Erythroblast (primary cell): ENCODE measurements at regions not wholly inside any gene's neighbourhood (a gene's known extent, or its start where the extent isn't known, plus 50 kb on each side); places are given as distances from the start of the nearest gene placed in this dataset.

Experiments
- GATA1 ChIP-seq: IDR thresholded peaks from 2 replicates; pipeline ENCODE4 v1.6.1; 2011; ENCODE audit warnings: low read depth, mild to moderate bottlenecking, control low read depth, low read length, moderate library complexity
- POLR2A ChIP-seq: IDR thresholded peaks from 2 replicates; pipeline ENCODE4 v1.6.1; 2011; ENCODE audit warnings: mild to moderate bottlenecking, low read length

DNA sequence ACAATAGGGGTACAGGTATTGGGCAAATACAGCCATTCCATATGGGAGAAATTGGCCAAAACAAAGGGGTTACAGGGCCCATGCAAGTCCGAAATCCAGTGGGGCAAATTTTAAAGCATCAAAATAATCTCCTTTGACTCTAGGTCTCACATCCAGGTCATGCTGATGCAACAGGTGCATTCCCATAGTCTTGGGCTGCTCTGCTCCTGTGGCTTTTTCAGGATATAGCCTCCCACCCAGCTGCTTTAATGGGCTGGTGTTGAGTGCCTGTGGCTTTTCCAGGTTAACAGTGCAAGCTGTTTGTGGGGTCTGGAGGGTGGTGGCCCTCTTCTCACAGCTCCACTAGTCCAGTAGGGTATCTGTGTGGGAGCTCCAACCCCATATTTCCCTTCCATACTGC is 607.1 kb downstream of the MEI4 start:
- TF ChIP-seq POLR2A (no peak), GATA1 (no peak)
